ENCODE measurements at regions not wholly inside any gene's neighbourhood (a gene's known extent, or its start where the extent isn't known, plus 50 kb on each side); places are given as distances from the start of the nearest gene placed in this dataset.

DNA sequence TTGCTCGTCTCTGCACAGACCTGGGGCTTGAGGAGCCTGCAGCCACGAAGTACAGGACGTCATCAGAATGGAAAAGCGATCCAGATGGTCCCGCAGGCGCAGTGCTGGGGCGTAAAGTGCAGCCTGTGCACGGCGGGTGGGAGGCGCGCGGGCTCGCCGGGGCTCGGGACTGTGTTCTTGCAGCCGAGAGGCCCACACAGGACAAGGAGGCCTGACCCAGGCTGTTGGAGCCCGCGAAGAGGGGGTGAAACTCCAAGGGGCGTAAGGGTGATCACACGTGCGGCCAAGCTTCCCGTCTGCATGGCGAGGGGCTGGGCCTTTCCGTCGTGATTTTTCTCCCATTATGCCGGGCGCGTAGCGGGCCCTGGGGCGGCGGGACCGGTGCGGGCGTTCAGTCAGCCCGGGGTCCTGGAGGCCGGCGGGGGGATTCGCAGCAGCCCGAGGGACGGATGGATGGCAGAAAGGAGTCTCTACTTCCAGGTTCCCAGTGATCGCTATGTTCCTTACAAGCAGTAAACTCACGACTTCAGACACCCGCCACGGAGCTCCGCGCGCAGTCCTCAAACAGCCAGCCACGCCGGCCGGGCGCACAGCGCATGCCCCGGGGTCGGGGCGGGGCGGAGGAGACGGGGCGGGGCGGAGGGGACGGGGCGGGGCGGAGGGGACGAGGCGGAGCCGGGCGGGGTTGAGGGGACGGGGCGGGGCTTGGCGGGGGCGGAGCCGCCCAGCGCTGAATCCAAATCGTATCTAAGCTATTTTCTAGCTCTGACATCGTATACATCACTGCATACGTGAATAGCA, 141.0 kb upstream of the KCNJ18 start:
- TF ChIP-seq POLR2A (IDR thresholded peaks at IDR 0.05) = peak; percentile 33
- TF ChIP-seq, protein P1, sequence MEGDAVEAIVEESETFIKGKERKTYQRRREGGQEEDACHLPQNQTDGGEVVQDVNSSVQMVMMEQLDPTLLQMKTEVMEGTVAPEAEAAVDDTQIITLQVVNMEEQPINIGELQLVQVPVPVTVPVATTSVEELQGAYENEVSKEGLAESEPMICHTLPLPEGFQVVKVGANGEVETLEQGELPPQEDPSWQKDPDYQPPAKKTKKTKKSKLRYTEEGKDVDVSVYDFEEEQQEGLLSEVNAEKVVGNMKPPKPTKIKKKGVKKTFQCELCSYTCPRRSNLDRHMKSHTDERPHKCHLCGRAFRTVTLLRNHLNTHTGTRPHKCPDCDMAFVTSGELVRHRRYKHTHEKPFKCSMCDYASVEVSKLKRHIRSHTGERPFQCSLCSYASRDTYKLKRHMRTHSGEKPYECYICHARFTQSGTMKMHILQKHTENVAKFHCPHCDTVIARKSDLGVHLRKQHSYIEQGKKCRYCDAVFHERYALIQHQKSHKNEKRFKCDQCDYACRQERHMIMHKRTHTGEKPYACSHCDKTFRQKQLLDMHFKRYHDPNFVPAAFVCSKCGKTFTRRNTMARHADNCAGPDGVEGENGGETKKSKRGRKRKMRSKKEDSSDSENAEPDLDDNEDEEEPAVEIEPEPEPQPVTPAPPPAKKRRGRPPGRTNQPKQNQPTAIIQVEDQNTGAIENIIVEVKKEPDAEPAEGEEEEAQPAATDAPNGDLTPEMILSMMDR (IDR thresholded peaks at IDR 0.05) = no peak

Measured in breast epithelium (tissue), 3 donors.